ENCODE measurements at regions not wholly inside any gene's neighbourhood (a gene's known extent, or its start where the extent isn't known, plus 50 kb on each side); places are given as distances from the start of the nearest gene placed in this dataset.

DNA sequence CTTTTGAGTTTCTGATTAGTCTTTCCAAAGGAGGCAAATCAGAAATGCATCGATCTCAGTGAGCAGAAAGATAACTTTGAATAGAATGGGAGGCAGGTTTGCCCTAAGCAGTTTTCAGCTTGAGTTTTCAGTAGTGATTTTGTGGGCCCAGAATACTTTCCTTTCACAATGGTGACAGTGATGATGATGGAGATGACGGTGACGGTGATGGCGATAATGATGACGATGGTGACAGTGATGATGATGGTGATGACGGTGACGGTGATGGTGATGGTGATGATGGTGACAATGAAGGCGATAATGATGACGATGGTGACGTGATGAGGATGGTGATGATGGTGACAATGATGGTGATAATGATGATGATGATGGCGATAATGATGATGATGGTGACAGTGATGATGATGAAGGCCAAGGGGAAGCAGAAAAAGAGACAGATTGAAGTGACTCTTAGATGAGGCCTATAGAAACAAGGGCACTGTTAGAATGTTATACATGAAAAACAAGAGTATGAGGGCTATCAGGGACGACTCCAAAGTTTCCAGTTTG, 153.4 kb upstream of the B3GAT1 start:
- TF ChIP-seq PATZ1 (CRISPR knock-in tag; IDR thresholded peaks at IDR 0.05; ENCODE audit: borderline replicate concordance) (no peak), PPARA (CRISPR knock-in tag; IDR thresholded peaks at IDR 0.05; ENCODE audit: borderline replicate concordance) (no peak), CSDC2 (CRISPR knock-in tag; IDR thresholded peaks at IDR 0.05) (no peak), BACH2 (CRISPR knock-in tag; IDR thresholded peaks at IDR 0.05; ENCODE audit: borderline replicate concordance) (no peak)
- no peak for ATAC-seq

DNA sequence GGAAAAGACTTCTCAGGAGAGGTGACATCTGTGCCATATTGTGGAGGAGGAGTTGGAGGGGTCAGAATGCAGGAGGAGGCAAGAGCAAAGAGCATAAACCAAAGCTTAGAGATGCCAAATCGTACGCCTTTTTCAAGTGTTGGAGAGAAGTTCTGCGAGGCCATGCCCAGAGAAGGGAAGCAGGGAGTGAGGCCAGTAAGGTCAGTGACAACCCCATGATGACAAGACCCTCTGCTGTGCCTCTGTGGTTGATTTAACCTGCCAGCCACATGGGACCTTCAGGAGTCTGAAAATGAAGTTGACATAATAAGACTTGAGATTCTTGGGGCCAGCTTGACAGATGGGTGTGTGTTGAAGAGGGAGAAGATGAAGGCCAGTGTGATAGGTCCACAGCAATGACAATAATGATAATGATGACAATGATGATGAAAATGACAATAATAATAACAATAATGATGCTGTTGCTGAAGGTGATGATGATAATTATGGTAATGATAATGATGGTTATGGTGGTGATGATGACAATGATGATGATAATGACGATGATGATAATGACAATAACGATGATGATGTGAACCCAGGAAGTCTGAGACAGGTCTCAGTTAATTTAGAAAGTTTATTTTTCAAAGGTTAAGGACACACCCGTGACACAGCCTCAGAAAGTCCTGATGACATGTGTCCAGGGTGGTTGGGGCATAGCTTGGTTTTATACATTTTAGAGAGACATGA, 152.6 kb upstream of the B3GAT1 start:
- no peak for TF ChIP-seq ZFP30 (CRISPR knock-in tag; IDR thresholded peaks at IDR 0.05)
- no peak for TF ChIP-seq TOX (CRISPR knock-in tag; IDR thresholded peaks at IDR 0.05; ENCODE audit: borderline replicate concordance)
- no peak for TF ChIP-seq ZNF565 (CRISPR knock-in tag; conservative IDR thresholded peaks at IDR 0.05; ENCODE audit: low read depth)
- TF ChIP-seq, protein P1, sequence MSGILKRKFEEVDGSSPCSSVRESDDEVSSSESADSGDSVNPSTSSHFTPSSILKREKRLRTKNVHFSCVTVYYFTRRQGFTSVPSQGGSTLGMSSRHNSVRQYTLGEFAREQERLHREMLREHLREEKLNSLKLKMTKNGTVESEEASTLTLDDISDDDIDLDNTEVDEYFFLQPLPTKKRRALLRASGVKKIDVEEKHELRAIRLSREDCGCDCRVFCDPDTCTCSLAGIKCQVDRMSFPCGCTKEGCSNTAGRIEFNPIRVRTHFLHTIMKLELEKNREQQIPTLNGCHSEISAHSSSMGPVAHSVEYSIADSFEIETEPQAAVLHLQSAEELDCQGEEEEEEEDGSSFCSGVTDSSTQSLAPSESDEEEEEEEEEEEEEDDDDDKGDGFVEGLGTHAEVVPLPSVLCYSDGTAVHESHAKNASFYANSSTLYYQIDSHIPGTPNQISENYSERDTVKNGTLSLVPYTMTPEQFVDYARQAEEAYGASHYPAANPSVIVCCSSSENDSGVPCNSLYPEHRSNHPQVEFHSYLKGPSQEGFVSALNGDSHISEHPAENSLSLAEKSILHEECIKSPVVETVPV (CRISPR knock-in tag; IDR thresholded peaks at IDR 0.05): no peak
- TF ChIP-seq ESRRG (CRISPR knock-in tag; IDR thresholded peaks at IDR 0.05): no peak
- no peak for TF ChIP-seq PPARA (CRISPR knock-in tag; IDR thresholded peaks at IDR 0.05; ENCODE audit: borderline replicate concordance)
- TF ChIP-seq BACH2 (CRISPR knock-in tag; IDR thresholded peaks at IDR 0.05; ENCODE audit: borderline replicate concordance): no peak
- no peak for TF ChIP-seq POU6F1 (CRISPR knock-in tag; IDR thresholded peaks at IDR 0.05; ENCODE audit: borderline replicate concordance, low read depth)
- TF ChIP-seq ZC3H10 (CRISPR knock-in tag; IDR thresholded peaks at IDR 0.05): no peak
- no peak for TF ChIP-seq GLIS3 (CRISPR knock-in tag; IDR thresholded peaks at IDR 0.05)
- no peak for TF ChIP-seq CSDC2 (CRISPR knock-in tag; IDR thresholded peaks at IDR 0.05)
- TF ChIP-seq CREB5 (CRISPR knock-in tag; IDR thresholded peaks at IDR 0.05; ENCODE audit: low read depth): no peak
- no peak for TF ChIP-seq ZNF8 (CRISPR knock-in tag; IDR thresholded peaks at IDR 0.05)
- no peak for ATAC-seq

GRCh38 chr11:134562941-134563471, 151.0 kb upstream of the B3GAT1 start:
- no peak for TF ChIP-seq GLIS3 (CRISPR knock-in tag; IDR thresholded peaks at IDR 0.05)
- TF ChIP-seq ESRRG (CRISPR knock-in tag; IDR thresholded peaks at IDR 0.05): no peak
- no peak for TF ChIP-seq ZFP30 (CRISPR knock-in tag; IDR thresholded peaks at IDR 0.05)
- TF ChIP-seq OSR1 (CRISPR knock-in tag; IDR thresholded peaks at IDR 0.05): no peak
- ATAC-seq: no peak

DNA sequence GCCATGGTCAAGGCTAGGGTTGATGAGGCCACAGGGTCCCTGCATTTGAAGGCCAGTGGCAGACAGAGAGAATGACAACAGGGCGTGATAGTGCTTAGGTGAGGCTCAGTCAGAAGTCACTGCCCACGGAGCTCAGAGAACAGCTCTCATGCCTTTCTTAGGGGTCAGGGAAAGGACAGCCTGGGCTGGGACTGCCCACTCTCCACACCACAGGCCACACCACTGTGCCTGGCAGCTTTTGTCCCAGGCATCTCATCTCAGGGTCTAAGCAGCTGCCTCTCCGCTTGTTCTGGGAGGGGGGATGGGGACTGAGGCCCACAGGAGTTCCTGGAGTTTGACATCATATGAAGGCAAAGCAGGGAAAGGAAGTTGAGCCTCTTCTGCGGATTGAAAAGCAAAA, 150.2 kb upstream of the B3GAT1 start:
- no peak for ATAC-seq
- no peak for TF ChIP-seq ZFP30 (CRISPR knock-in tag; IDR thresholded peaks at IDR 0.05)
- no peak for TF ChIP-seq TSHZ2 (CRISPR knock-in tag; IDR thresholded peaks at IDR 0.05)
- TF ChIP-seq PATZ1 (CRISPR knock-in tag; IDR thresholded peaks at IDR 0.05; ENCODE audit: borderline replicate concordance): no peak
- TF ChIP-seq ZNF565 (CRISPR knock-in tag; conservative IDR thresholded peaks at IDR 0.05; ENCODE audit: low read depth): no peak
- no peak for TF ChIP-seq ISL1 (CRISPR knock-in tag; IDR thresholded peaks at IDR 0.05)
- TF ChIP-seq ZFP3 (CRISPR knock-in tag; IDR thresholded peaks at IDR 0.05): no peak
- no peak for TF ChIP-seq ZNF70 (CRISPR knock-in tag; IDR thresholded peaks at IDR 0.05)
- no peak for TF ChIP-seq ESRRG (CRISPR knock-in tag; IDR thresholded peaks at IDR 0.05)
- TF ChIP-seq TCF4 (CRISPR knock-in tag; IDR thresholded peaks at IDR 0.05; ENCODE audit: borderline replicate concordance): no peak
- TF ChIP-seq CREB5 (CRISPR knock-in tag; IDR thresholded peaks at IDR 0.05; ENCODE audit: low read depth): no peak
- TF ChIP-seq GLIS3 (CRISPR knock-in tag; IDR thresholded peaks at IDR 0.05): no peak
- no peak for TF ChIP-seq ZC3H10 (CRISPR knock-in tag; IDR thresholded peaks at IDR 0.05)
- no peak for TF ChIP-seq ZNF8 (CRISPR knock-in tag; IDR thresholded peaks at IDR 0.05)
